Endothelial cell of umbilical vein (primary cell): ENCODE measurements at regions not wholly inside any gene's neighbourhood (a gene's known extent, or its start where the extent isn't known, plus 50 kb on each side); places are given as distances from the start of the nearest gene placed in this dataset.

ENCODE experiments used
- BruUV-seq: library from RNA; stranded (reverse); fragments of 400-500 nt; replicated peaks from 2 replicates; lab custom pipeline; 2021; lab: Mats Ljungman, UMichigan
- CTCF ChIA-PET: fragments of 300-600, 350-600 bp; sonication (Branson Sonifier 250); formaldehyde crosslinking; loops from one replicate; lab custom pipeline; 2021; ENCODE audit warnings: antibody characterized with exemption, inconsistent platforms; lab: Charles Lee
- POLR2A ChIA-PET: fragments of 300-600, 350-600 bp; sonication (Branson Sonifier 250); formaldehyde crosslinking; loops from one replicate; lab custom pipeline; 2021; ENCODE audit warnings: antibody characterized with exemption, inconsistent platforms; lab: Charles Lee
- DNase-seq: peaks from one replicate; pipeline ENCODE4 v3.0.0-alpha.2; 2011; ENCODE audit warnings: low read depth, low spot score
- FAIRE-seq: peaks from 2 replicates; lab custom pipeline; 2011; peaks lifted over from hg19 to GRCh38; lab: Jason Lieb, UNC
- H2AFZ ChIP-seq: 2 replicates; pipeline ENCODE4 v1.6.0; 2012; ENCODE audit warnings: low read depth, low read length, control low read depth, inconsistent platforms
- H3K27ac ChIP-seq: 2 replicates; pipeline ENCODE4 v1.5.1; 2011; ENCODE audit warnings: low read depth, mild to moderate bottlenecking, control low read depth, low read length, moderate library complexity; ENCODE audit not compliant: insufficient read depth
- H3K27me3 ChIP-seq, 2 experiments: 2 replicates each; pipeline versions ENCODE4 v1.6.0 to v1.6.1; 2011; ENCODE audit warnings: low read length in 2 of 2, mixed read lengths in 1 of 2; ENCODE audit not compliant: control insufficient read depth in 2 of 2, insufficient read depth in 2 of 2
- H3K36me3 ChIP-seq, 2 experiments: 2 replicates in 1 of 2; 3 replicates in 1 of 2; pipeline ENCODE4 v1.5.1; 2011; ENCODE audit warnings: low read length in 2 of 2, mild to moderate bottlenecking in 1 of 2, moderate library complexity in 1 of 2; ENCODE audit not compliant: control insufficient read depth in 2 of 2, insufficient read depth in 2 of 2; ENCODE audit errors: extremely low read depth in 1 of 2
- H3K4me1 ChIP-seq: 3 replicates; pipeline ENCODE4 v1.5.1; 2011; ENCODE audit warnings: mild to moderate bottlenecking, low read length; ENCODE audit not compliant: control insufficient read depth, insufficient read depth; ENCODE audit errors: extremely low read depth
- H3K4me2 ChIP-seq: 2 replicates; pipeline ENCODE4 v1.6.1; 2011; ENCODE audit warnings: low read length, control low read depth, mixed read lengths; ENCODE audit not compliant: insufficient read depth
- H3K4me3 ChIP-seq, 3 experiments: fragments of 200-600 bp in 1 of 3; sonication (generic), shearing (Covaris generic) in 1 of 3; replicated peaks in 1 of 3; 2 replicates each; pipeline ENCODE4 v1.5.1; 2011 to 2016; ENCODE audit warnings: control low read depth in 3 of 3, low read length in 3 of 3, mild to moderate bottlenecking in 2 of 3, inconsistent platforms in 1 of 3, low read depth in 1 of 3, moderate library complexity in 1 of 3; ENCODE audit not compliant: insufficient read depth in 1 of 3
- H3K79me2 ChIP-seq: 2 replicates; pipeline ENCODE4 v1.6.0; 2012; ENCODE audit warnings: low read length, inconsistent platforms; ENCODE audit not compliant: control insufficient read depth, insufficient read depth
- H3K9ac ChIP-seq: replicated peaks from 2 replicates; pipeline ENCODE3; 2011; ENCODE audit warnings: low read length, control low read depth; ENCODE audit not compliant: insufficient read depth; ENCODE audit errors: extremely low read depth
- H3K9me1 ChIP-seq: replicated peaks from 3 replicates; pipeline ENCODE4 v1.6.0; 2011; ENCODE audit warnings: mild to moderate bottlenecking, low read length; ENCODE audit not compliant: control insufficient read depth, insufficient read depth; ENCODE audit errors: extremely low read depth
- H3K9me3 ChIP-seq: replicated peaks from 2 replicates; pipeline ENCODE4 v1.5.1; 2012; ENCODE audit warnings: low read length, inconsistent platforms; ENCODE audit not compliant: control insufficient read depth, insufficient read depth
- H4K20me1 ChIP-seq: replicated peaks from 2 replicates; pipeline ENCODE3; 2011; ENCODE audit warnings: mild to moderate bottlenecking, low read length; ENCODE audit not compliant: control insufficient read depth, insufficient read depth; ENCODE audit errors: extremely low read depth
- CTCF ChIP-seq, 2 donors: IDR thresholded peaks; 1 replicate in 1 of 2; 2 replicates in 1 of 2; pipeline ENCODE4 v1.5.1; 2011; ENCODE audit warnings: low read length in 2 of 2, mild to moderate bottlenecking in 2 of 2, moderate library complexity in 2 of 2, control low read depth in 1 of 2, inconsistent platforms in 1 of 2, low read depth in 1 of 2; ENCODE audit not compliant: insufficient read depth in 1 of 2; ENCODE audit errors: extremely low read depth in 1 of 2
- EZH2 ChIP-seq: IDR thresholded peaks from 2 replicates; pipeline ENCODE4 v1.6.1; 2012; ENCODE audit warnings: borderline replicate concordance, low read depth, mild to moderate bottlenecking, moderate library complexity, low read length, inconsistent platforms; ENCODE audit not compliant: severe bottlenecking
- FOS ChIP-seq: IDR thresholded peaks from 2 replicates; pipeline ENCODE4 v1.6.1; 2011; ENCODE audit warnings: mild to moderate bottlenecking, low read length, moderate library complexity, borderline replicate concordance; ENCODE audit not compliant: insufficient read depth
- GATA2 ChIP-seq: IDR thresholded peaks from 2 replicates; pipeline ENCODE4 v1.7.0; 2011; ENCODE audit warnings: low read depth, mild to moderate bottlenecking, moderate library complexity, mixed read lengths, low read length; ENCODE audit not compliant: insufficient read length, insufficient read depth
- JUN ChIP-seq: IDR thresholded peaks from 2 replicates; pipeline ENCODE4 v1.6.1; 2011; ENCODE audit warnings: borderline replicate concordance, low read depth; ENCODE audit not compliant: insufficient read length, insufficient read depth
- MAX ChIP-seq: IDR thresholded peaks from 2 replicates; pipeline ENCODE4 v1.6.1; 2011; ENCODE audit not compliant: insufficient read depth, insufficient read length
- MYC ChIP-seq: IDR thresholded peaks from one replicate; pipeline ENCODE4 v1.6.1; 2011; ENCODE audit warnings: mild to moderate bottlenecking, low read depth, low read length
- POLR2A ChIP-seq: IDR thresholded peaks from 2 replicates; pipeline ENCODE4 v1.6.1; 2012; ENCODE audit warnings: low read depth, mild to moderate bottlenecking, control low read depth, low read length
- POLR2AphosphoS5 ChIP-seq: IDR thresholded peaks from 2 replicates; pipeline ENCODE4 v1.6.1; 2012; ENCODE audit warnings: low read depth, mild to moderate bottlenecking, control low read depth, low read length, moderate library complexity; ENCODE audit not compliant: insufficient read depth
- dilution Hi-C: fragments of 300-500 bp; cut with MboI; formaldehyde crosslinking; loops from one replicate; pipeline ENCODE4 v1.15.0; 2019; ENCODE audit warnings: low sequenced_read_pairs; ENCODE audit not compliant: extremely low pct_ligation_motif_present
- intact Hi-C: fragments of 100-400 bp; cut with micrococcal nuclease; formaldehyde crosslinking; loops from one replicate; pipeline ENCODE4 v1.10.0; 2022

GRCh38 chr3:83434880-83435587 is 1523.8 kb upstream of the CADM2 start:
- no peaks in the 10 kb centered on the region for H3K27me3 ChIP-seq
- dilution Hi-C loops (no loop called here), intact Hi-C loops (no loop called here)
- no peak overlapping the region for H3K4me2 ChIP-seq
- H2AFZ ChIP-seq = no peak overlapping the region
- H3K27ac ChIP-seq = no peak overlapping the region
- TF ChIP-seq MAX = no peak
- TF ChIP-seq CTCF (IDR thresholded peaks at IDR 0.05; ENCODE audit: extremely low read depth in 1 of 2, insufficient read depth in 1 of 2, low read depth in 1 of 2, low read length in 2 of 2) = no peak
- no peak for TF ChIP-seq JUN
- no peak for TF ChIP-seq POLR2A
- no peak for TF ChIP-seq POLR2AphosphoS5
- no peak for TF ChIP-seq FOS
- TF ChIP-seq GATA2 = no peak
- no peak for TF ChIP-seq EZH2
- TF ChIP-seq MYC = no peak
- H4K20me1 ChIP-seq = no peaks in the 10 kb centered on the region
- H3K9me1 ChIP-seq = no peaks in the 10 kb centered on the region
- H3K79me2 ChIP-seq = no peaks in the 10 kb centered on the region
- DNase-seq = no peak
- POLR2A ChIA-PET = no interaction called here
- H3K9ac ChIP-seq = no peak overlapping the region
- BruUV-seq = no TSS peak
- H3K9me3 ChIP-seq = no peaks in the 10 kb centered on the region
- no peaks in the 10 kb centered on the region for H3K36me3 ChIP-seq
- H3K4me3 ChIP-seq = no peak overlapping the region
- no peaks in the 10 kb centered on the region for H3K4me1 ChIP-seq
- CTCF ChIA-PET = no interaction called here
- FAIRE-seq = no peak
